ENCODE measurements at regions not wholly inside any gene's neighbourhood (a gene's known extent, or its start where the extent isn't known, plus 50 kb on each side); places are given as distances from the start of the nearest gene placed in this dataset. TPM values are rescaled to one million over a fixed set of nuclear protein-coding genes. Genes with fewer than 3 reads are reported as not detected.

GRCh38 chr4:135684001-135684400 is 1482.4 kb upstream of the PABPC4L start:
- 79 to 82% methylated on average over 2 of the region's 2 CpGs for WGBS, 2 donors
- Histone ChIP-seq H3K4me3 (replicated peaks in 1 of 3) (no peak overlapping the region), H3K9me3 (no peaks in the 10 kb centered on the region), H3K27ac (no peak overlapping the region), H3K27me3 (no peaks in the 10 kb centered on the region), H3K36me3 (no peaks in the 10 kb centered on the region), H3K4me1 (no peaks in the 10 kb centered on the region)
- intact Hi-C loops (cut with DNase I) = no loop called here
- TF ChIP-seq CTCF (IDR thresholded peaks at IDR 0.05) = no peak
- TF ChIP-seq POLR2A (IDR thresholded peaks at IDR 0.05) = no peak
- no peak for DNase-seq

GRCh38 chr4:135672202-135672601 is 1470.6 kb upstream of the PABPC4L start:
- Histone ChIP-seq H3K4me1 (no peaks in the 10 kb centered on the region), H3K4me3 (replicated peaks in 1 of 3) (no peak overlapping the region), H3K27me3 (no peaks in the 10 kb centered on the region), H3K27ac (no peak overlapping the region), H3K36me3 (no peaks in the 10 kb centered on the region), H3K9me3 (no peaks in the 10 kb centered on the region)
- DNase-seq = no peak
- TF ChIP-seq POLR2A (IDR thresholded peaks at IDR 0.05) = no peak
- no peak for TF ChIP-seq CTCF (IDR thresholded peaks at IDR 0.05)
- intact Hi-C loops (cut with DNase I) = no loop called here
- 87 to 94% methylated on average over 2 of the region's 2 CpGs for WGBS, 2 donors

- intact Hi-C loops (cut with DNase I) = no loop called here
- H3K9me3 ChIP-seq = no peaks in the 10 kb centered on the region
- H3K27me3 ChIP-seq = no peaks in the 10 kb centered on the region
- TF ChIP-seq CTCF (IDR thresholded peaks at IDR 0.05) = no peak
- TF ChIP-seq POLR2A (IDR thresholded peaks at IDR 0.05) = no peak
- H3K27ac ChIP-seq = no peak overlapping the region
- H3K4me1 ChIP-seq = no peaks in the 10 kb centered on the region
- no peaks in the 10 kb centered on the region for H3K36me3 ChIP-seq
- DNase-seq = no peak
- H3K4me3 ChIP-seq (replicated peaks in 1 of 3) = no peak overlapping the region
Measured at GRCh38 chr4:135670548-135670947, 1469.0 kb upstream of the PABPC4L start.

Small RNA genes in the stretch of these regions (small RNA-seq; reads per million reads assigned to genes)
- gene RNU1-89P (not detected), gene SERF1AP1 (not detected)
